GM18873 (cell line): ENCODE measurements at regions not wholly inside any gene's neighbourhood (a gene's known extent, or its start where the extent isn't known, plus 50 kb on each side); places are given as distances from the start of the nearest gene placed in this dataset.
"Not testable (repeated sequence)": the region's sequence is repeated elsewhere in the genome, so short reads cannot be mapped to it uniquely, and the experiment has no call there.

Source experiments
- ATAC-seq: cut with Tn5 transposase; IDR thresholded peaks from one replicate; pipeline ENCODE4 v1.9.1; 2021; ENCODE audit warnings: mild to moderate bottlenecking, moderate library complexity, moderate number of reproducible peaks; ENCODE audit not compliant: unreplicated experiment, low FRiP score

DNA sequence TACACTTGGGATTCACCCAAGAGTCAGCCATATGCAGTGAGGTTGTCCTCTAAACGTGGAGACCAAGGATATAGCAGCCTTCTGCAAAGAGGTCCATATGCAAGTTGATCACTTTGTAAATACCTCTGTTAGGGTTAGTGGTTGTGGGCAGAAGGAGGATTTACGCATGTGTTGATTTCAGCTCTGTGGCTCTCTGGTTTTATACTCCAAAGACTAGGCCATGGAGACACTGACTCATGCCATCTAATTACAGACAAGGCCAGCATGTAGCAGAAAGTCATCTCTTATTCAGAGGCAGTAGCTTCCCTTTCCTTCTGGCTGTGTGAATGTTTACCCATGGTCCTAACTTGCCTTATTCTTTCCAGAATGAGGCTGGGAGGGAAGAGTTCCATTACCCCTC, 140.9 kb upstream of the GOLGA6L4 start:
- not testable (repeated sequence) for ATAC-seq

DNA sequence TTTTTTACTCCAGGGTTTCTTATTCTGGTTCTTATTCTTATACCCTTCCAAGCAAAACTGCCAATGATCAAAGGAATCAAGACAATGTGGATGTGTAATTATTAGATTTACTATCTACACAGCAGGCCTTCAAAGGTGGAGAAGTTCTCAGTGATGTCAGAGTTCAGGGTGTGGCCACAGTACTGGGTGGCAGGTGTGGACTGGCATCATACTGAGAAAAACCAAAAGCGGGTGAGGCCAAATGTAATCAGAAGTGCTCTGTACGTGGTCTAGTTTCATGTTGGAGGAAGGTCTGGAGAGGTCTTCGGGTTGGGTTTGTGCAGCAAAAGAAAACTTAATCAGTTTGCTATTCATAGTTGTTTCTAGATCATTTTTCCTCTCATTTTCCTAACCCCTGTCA, 138.5 kb upstream of the GOLGA6L4 start:
- ATAC-seq: not testable (repeated sequence)

DNA sequence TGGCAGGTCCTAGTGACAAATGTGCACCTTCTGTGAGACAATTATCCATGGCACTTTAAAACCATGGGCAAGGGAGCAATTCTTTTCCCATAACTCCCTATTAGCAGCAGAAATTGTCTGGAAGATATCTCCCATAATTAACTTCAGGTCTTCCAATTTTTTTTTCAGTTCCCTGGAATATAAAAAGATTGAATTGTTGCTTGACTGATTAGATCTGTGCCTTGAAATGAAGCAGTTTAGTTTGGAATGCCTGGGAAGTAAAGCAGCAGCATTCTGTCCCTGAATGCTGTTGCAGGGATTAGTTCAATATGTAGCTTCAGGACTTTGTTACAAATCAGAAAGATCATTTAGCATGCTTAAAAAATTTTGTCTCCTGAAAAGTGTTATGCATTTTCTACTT, 137.0 kb upstream of the GOLGA6L4 start:
- no peak for ATAC-seq

DNA sequence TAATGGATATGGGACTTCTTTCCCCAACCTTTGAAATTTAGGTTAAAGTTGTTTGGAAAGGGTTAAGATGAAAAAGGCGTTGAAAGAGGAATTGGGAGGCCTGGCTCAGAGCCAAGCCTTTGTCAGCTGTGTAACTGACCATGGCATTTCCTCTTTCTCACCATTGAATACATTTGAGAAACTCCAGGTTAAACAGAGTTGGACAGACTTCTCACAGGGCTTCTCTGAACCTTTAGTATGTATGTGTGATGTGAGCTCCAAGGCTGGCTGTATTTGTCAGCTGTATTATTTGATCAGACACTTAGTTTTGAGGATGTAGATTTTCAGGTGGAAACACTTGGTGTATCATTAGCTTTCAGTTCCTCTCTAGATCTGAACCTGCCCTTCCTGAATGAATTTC, 136.4 kb upstream of the GOLGA6L4 start:
- no peak for ATAC-seq

DNA sequence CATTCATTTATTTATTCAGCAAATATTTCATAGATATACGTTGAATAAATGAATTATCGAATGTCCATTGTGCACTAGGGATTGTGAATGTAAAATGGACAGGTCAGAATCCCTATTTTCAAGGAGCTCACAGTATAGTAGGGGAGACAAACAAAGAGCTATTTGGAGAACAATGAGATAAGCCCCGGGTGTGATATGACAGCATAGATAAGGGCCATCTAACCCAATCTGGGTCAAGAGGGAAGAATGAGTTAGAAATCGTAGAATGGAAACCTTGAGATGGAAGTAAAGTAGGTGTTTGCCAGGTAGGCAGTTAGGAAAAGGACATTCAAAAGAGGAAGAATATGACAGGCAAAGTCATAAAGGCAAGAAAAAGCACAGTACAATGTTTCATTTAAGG, 132.2 kb upstream of the GOLGA6L4 start:
- ATAC-seq: no peak

DNA sequence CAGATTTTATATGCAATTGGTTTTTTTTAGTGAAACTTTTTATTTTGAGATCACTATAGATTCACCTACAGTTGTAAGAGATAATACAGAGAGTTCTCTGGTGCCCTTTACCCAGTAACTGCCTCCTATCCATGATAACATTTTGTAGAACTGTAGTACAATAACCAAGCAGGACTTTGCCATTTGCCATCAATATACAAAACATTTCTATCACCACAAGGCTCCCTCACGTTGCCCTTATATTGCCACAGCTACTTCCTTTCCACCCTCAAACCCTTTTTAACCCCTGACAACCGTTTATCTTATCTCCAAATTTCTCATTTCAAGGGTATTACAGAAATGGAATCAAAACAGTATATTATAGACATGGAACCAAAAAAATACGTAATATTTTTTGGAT, 130.7 kb upstream of the GOLGA6L4 start:
- ATAC-seq: no peak

DNA sequence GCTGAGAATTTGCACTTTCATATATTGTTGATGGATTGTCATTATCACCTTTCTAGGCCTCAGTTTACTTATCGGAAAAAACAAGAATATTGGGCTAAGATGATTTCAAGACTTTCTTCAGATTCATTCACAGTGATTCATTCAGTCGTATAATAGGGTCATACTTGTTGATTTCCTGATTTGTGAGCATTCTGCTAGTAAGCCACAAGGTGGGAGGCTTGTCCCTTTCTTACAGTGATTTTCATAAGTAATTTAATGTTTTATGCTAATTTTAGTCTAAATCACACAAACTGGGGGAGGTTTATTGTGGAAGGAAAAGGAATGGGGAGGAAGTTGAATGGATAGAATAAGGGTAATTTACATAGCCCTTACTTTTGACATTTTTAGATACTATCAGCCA, 126.8 kb upstream of the GOLGA6L4 start:
- no peak for ATAC-seq

DNA sequence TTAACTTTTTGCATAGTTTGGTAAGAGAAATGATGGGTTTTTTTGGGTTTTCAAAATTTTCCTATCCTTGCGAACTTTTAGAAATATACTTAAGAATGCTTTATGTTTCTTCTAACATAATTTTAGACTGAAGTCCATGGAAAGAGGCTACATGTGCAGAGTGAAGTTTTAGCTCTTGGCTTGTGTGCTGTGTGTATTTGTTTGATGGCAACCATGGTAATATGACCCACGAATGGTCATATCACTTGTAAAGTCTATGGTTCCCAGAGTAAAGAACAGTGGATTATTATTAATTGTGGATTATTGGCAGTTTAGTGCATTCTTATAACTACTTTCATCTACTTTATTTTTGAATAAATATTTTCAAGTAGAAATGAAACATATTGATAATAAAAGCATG, 124.0 kb upstream of the GOLGA6L4 start:
- ATAC-seq: no peak

DNA sequence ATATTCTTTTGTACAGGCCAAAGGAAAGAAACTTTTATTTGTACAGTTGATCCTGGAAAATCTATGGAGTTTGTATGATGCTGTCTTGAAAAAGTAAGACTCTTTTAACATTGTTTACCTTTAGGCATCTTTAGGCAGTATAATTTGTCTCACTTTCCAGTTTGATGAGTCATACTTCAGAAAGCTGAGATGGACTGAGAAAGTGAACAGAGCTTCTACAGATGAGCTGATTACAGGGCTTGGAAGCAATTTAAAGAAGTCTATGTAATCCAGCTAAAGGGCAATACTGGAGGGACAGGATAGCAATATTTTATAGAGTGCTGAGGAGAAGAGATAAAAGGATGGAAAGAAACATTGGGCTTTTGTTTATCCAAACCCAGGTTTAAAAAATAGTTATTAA, 123.5 kb upstream of the GOLGA6L4 start:
- ATAC-seq: no peak

DNA sequence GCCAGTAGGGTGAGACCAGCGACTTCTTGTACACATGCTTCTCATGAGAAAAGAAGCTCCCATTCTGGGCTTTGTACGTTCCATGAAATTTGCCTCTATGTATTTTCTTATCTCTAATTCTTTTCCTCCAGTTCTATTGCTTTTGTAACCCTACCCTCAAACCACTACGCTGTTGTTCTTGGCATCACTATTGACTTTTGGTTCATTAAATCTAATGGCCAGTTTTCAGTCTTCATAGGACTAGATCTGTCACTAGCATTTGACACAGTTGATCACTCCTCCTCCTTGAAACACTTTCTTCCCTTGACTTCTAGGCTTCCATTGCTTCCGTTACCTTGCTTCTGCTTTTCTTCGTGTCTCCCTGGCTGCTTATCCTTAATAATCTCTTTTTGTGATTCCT, 121.7 kb upstream of the GOLGA6L4 start:
- no peak for ATAC-seq

DNA sequence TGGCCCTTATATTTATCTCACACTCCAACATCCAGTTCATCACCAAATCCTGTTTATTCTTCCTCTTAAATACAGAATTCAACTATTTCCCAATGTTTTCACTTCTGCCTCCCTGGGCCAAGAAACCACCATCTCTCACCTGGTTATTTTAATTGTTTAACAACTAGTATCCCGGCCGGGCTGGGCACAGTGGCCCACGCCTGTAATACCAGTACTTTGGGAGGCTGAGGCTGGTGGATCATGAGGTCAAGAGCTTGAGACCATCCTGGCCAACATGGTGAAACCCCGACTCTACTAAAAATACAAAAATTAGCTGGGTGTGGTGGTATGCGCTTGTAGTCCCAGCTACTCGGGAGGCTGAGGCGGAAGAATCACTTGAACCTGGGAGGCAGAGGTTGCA, 120.9 kb upstream of the GOLGA6L4 start:
- ATAC-seq: not testable (repeated sequence)

DNA sequence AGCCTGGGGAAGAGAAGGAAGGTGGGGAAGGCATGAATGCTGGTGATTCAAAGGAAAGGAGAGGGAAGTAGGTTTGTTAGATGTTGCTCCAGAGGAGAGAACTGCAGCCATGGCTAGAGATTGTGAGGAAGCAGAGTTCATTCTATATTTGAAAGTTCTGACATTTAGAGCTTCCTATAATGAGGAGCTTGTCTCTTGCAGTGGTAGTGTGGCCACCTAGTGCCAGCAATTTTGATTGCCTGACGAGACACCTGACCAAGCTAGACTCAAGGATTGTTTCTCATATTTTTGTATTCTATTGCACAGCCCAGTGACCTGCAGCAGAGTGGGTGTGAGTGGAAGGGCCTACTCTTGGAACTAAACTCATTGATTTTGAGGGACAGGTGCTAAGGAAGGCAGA, 116.2 kb upstream of the GOLGA6L4 start:
- not testable (repeated sequence) for ATAC-seq

DNA sequence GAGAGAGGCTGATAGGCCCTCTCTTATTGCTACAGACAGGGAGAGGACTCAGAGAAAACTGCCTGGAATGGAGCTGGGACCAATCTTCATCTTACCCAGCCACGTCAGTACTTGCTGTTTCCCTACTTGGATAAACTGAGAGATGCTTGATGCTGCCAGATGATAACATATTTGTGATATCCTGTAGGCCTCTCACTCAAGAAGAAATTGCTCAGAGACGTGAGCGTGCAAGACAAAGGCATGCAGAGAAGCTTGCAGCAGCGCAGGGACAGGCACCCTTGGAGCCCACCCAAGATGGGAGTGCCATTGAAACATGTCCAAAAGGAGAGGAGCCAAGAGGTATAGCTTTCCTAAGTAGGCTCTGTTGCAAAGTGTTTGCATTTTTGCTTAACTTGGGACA, 114.7 kb upstream of the GOLGA6L4 start:
- ATAC-seq: not testable (repeated sequence)

DNA sequence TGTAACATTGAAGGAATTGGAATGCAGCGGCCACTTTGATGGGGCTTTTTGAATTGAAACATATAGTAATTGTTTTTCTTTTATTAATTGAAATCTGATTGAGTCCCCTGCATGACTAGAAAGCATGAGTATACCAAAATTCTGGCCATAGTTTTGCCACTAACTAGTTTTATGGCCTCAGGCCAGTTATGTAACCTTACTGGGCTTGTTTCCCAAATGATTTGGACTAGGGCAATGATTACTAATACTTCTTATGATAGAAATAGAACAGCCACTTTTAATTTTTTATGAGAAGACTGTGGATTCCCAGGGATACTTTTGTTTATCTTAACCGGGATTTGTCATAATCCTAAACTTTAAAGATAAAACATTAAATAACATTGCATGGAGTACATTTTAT, 106.9 kb upstream of the GOLGA6L4 start:
- ATAC-seq: not testable (repeated sequence)

DNA sequence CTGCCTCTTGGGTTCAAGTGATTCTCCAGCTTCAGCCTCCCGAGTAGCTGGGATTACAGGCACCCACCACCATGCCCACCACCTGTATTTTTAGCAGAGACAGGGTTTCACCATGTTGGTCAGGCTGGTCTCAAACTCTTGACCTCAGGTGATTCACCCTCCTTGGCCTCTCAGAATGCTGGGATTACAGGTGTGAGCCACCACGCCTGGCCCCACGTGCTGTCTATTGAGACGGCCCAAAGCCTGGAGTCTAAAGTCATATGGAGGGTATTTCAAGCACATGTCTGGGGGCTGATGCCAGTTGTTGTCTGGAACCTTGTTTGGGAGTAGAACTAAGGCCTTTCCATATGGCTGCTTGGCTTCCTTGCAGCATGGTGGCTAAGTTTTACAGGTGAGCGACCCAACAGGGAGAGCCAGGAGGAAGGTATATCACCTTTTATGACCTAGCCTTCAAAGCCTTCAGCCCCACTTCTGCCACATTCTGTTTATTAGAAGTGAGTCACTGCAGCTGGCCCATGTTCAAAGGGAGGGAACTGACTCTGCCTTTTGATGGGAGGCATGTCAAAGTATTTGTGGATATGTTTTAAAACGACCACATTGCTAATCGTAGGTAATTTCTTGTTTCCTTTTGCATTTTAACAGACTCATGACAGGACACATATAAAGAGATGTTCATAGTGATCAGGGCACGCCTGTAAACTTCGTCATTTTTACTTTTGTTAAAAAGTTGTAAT, 105.3 kb upstream of the GOLGA6L4 start:
- ATAC-seq: not testable (repeated sequence)

DNA sequence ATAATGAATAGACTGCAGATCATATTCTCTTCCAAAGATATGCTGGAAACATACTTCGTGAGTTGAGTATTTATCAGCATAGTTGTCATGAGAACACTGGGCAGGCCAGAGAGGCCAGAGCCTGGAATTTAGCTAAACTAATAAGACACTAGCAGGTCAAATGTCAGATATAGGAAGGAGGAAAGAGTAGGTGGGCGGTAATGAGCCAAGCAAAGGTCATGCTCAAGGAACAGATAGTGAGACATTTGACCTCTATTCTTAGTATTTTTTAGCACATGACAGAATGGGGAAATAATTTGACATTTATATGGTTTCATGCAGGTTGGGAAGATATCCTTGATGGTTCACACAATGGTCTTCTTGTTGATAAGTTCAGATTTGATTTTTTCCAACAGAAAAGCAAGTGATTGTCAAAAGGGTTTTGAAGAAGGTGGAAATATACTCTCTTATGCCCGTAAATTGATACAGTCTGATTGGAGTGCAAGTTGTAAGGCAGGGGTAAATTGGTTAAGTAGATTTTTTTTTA, 99.6 kb upstream of the GOLGA6L4 start:
- ATAC-seq: not testable (repeated sequence)

DNA sequence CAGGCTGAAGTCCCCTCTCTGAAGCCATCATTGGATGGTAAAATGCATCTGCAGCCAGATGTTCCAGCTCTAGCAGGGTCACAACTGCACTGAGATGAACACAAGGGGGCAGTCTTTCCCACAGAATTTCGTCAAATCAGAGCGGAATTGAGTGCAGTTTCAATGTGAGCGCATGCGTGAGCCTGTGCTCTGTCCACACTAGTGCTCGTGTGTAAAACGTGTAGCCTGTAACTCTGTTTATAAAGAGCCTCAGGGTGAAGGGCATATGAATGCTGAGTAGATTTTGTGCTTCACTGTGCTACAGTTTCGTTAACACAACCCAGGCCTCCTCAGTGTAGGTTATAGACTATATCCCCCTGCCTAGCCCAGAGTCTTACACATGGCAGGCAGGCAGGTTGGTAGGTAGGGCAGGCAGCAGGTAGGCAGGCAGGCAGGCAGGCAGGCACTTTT, 92.7 kb upstream of the GOLGA6L4 start:
- ATAC-seq: peak; percentile 89

DNA sequence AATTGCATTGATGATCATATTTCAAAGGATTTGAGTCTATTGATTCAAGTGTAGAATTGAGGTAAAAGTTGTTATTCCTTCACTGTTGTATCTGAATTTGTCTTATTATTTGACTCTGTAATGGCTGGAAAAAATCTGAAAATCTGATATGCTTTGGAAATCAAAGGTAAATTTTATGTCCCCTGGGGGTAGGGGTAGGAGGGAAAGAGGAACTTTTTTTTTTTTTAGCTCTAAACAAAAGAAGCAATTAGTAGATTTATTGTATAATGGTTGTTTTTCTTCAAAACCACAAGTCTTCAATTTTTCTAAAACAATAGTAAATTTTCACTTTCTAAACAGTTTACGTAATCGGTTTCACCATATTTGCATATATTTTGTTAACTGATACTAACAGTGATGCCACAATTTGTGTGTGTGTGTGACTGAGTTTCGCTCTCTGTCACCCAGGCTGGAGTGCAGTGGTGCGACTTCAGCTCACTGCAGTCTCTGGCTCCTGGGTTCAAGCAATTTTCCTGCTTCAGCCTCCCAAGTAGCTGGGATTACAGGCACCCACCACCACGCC, 91.7 kb upstream of the GOLGA6L4 start:
- ATAC-seq: no peak

DNA sequence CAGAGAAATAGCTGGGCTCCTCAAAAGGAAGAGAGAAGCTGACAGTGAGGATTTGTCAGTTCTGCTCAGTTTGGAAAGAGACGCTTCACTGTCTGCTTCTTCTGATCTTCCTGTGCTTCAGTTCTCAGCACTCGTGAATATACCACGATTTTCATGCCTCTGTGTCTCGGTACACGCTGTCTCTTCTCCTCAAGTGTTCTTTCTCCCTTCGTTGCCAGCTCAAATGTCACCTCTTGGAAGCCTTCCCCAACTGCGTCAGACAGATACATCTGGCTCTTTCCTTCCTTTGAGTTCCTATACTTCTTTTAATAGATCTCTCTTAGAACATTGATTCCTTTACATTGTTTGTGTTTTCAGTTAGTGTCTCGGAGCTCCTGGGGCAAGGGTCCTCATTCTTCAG, 90.6 kb upstream of the GOLGA6L4 start:
- ATAC-seq: not testable (repeated sequence)

DNA sequence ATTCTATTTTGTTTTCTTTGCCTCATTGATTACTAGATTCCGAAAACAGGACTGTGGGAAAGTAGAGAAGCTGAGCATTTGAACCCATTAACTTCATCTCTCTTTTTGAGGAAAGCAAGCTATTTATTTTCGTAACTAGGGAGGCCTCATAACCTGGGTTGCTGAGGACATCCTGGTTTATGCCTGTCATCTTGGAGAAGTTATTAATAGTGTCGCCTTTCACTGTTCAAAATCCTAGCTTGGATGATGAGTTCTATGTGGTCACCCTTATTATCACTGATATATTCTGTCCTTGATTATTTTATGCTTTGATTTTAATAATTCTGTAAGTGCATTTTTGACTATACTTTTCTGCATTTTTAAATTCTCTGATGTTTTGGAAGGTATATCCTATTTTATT, 89.3 kb upstream of the GOLGA6L4 start:
- ATAC-seq: not testable (repeated sequence)

DNA sequence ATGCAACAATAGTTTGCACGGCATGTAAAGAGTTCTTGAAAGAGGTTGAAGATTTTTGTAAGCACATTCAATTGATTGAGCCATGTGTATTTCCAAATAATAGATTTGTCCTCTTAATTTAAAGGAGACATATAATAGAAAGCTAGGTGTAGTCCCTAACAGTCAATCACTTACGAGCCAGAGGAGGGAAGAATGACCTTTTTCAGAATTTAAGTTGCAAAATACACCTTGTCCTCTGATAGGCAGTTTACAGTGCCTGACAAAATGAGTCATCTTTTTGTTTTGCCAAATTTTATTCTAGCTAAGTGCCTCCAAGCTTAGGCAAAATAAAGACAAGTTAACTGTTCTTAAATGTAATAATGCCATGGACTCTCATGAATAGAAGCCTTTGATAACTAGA, 88.3 kb upstream of the GOLGA6L4 start:
- ATAC-seq: not testable (repeated sequence)
